Activated naive CD4-positive, alpha-beta T cell treated with anti-CD3 and anti-CD28 coated beads, Interleukin-2, amount 10 ng/mL, durations not matched to agents 7 days and 5 days (primary cell): ENCODE measurements at regions not wholly inside any gene's neighbourhood (a gene's known extent, or its start where the extent isn't known, plus 50 kb on each side); places are given as distances from the start of the nearest gene placed in this dataset.

Experiments
- CTCF ChIA-PET: fragments of 350-600 bp; sonication (Branson Sonifier 250); formaldehyde crosslinking; loops from one replicate; lab custom pipeline; 2021; ENCODE audit warnings: antibody characterized with exemption; lab: Charles Lee
- DNase-seq: peaks from one replicate; pipeline ENCODE4 v3.0.0-alpha.2; 2020
- H3K27ac Mint-ChIP-seq: one replicate; pipeline ENCODE4 v1.8.0; 2021; ENCODE audit warnings: mild to moderate bottlenecking, moderate library complexity, mixed read lengths
- H3K27me3 Mint-ChIP-seq: one replicate; pipeline ENCODE4 v1.8.0; 2021; ENCODE audit warnings: mild to moderate bottlenecking, mixed read lengths
- H3K36me3 Mint-ChIP-seq: one replicate; pipeline ENCODE4 v1.8.0; 2021; ENCODE audit warnings: mixed read lengths
- H3K4me1 Mint-ChIP-seq: one replicate; pipeline ENCODE4 v1.8.0; 2021; ENCODE audit warnings: mixed read lengths
- H3K4me3 Mint-ChIP-seq: one replicate; pipeline ENCODE4 v1.8.0; 2021; ENCODE audit warnings: mild to moderate bottlenecking, moderate library complexity, mixed read lengths
- H3K9me3 Mint-ChIP-seq: one replicate; pipeline ENCODE4 v1.8.0; 2021; ENCODE audit warnings: mixed read lengths

DNA sequence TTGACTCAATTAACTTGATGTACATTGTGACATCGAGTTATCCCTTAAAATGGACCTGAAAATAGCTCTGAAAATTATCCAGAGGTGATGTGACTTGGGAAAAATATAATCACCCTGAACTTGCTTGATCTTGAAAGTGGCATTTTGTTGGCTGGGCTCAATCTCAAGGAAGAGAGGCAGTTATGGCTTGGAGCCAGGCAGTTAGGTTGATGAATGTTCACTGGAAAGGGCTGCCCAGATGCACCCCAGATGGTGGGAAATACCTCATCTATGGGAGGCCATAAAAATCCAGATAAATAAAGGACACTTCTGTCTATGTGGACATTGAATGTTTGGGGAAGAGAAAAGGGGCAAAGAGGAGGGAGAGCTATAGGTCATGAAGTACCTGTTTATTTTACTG lies 55.7 kb upstream of the OR5AN1 start:
- no peaks in the 10 kb centered on the region for H3K36me3 Mint-ChIP-seq
- no peaks in the 10 kb centered on the region for H3K9me3 Mint-ChIP-seq
- no peaks in the 10 kb centered on the region for H3K4me1 Mint-ChIP-seq
- peaks cover 9% of the 10 kb centered on the region for H3K27me3 Mint-ChIP-seq
- H3K27ac Mint-ChIP-seq = no peak overlapping the region
- H3K4me3 Mint-ChIP-seq = no peak overlapping the region
- CTCF ChIA-PET = no interaction called here
- DNase-seq = no peak

DNA sequence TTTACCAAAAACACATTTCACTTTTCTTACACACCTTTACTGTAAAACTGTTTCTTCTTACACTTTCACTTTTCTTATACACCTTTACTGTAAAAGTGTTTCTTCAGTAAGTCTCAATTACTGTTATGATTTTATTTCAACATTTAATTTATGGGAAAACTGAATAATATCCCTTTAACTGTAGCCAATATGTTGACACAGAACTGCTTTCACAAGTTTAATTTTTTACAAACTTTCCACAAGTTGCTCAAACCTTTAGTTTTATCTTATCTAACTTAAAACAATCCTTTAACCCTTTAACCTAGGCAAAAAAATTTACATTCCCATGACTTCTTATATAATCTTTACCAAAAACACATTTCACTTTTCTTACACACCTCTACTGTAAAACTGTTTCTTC lies 63.3 kb upstream of the OR5AN1 start:
- H3K27ac Mint-ChIP-seq = no peak overlapping the region
- H3K4me3 Mint-ChIP-seq = no peak overlapping the region
- no peaks in the 10 kb centered on the region for H3K9me3 Mint-ChIP-seq
- no peaks in the 10 kb centered on the region for H3K4me1 Mint-ChIP-seq
- DNase-seq = no peak
- peaks cover 9% of the 10 kb centered on the region for H3K27me3 Mint-ChIP-seq
- CTCF ChIA-PET = no interaction called here
- no peaks in the 10 kb centered on the region for H3K36me3 Mint-ChIP-seq

DNA sequence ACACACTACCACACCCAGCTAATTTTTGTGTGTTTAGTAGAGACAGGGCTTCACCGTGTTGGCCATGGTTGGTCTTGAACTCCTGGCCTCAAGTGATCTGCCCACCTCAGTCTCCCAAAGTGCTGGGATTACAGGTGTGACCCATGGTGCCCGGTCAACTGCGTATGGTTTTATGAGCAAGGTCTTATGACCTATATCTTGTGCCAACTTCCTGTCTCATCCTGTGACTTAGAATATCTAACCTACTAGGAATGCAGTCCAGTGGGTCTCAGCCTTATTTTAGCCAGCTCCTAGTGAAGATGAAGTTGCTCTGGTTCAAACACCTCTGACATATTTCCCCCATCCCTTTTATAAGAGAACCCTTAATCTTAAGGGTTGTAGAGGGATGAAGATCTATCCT lies 66.1 kb upstream of the OR5AN1 start:
- H3K36me3 Mint-ChIP-seq = no peaks in the 10 kb centered on the region
- H3K27me3 Mint-ChIP-seq = peaks cover 14% of the 10 kb centered on the region
- no peak overlapping the region for H3K4me3 Mint-ChIP-seq
- CTCF ChIA-PET = no interaction called here
- DNase-seq = no peak
- H3K4me1 Mint-ChIP-seq = no peaks in the 10 kb centered on the region
- H3K27ac Mint-ChIP-seq = no peak overlapping the region
- H3K9me3 Mint-ChIP-seq = no peaks in the 10 kb centered on the region

DNA sequence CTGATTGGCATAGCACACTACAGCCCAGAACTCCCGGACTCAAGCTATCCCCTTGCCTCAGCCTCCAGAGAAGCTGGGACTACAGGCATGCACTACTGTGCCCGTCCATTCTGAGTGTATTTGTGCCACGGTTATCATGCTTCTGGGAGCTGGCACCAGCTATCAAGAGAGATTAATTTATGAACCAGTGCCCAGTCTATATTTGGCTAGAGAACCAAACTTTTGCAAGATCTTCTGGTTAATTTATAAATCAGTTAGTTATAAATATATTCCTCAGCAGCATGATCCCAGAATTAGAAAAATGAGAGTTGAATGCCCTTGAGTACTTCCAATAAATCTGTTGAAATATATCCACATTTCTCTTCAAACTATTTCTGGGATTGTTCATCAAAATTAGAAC lies 67.5 kb upstream of the OR5AN1 start:
- Mint-ChIP-seq H3K27ac (no peak overlapping the region), H3K4me3 (no peak overlapping the region), H3K36me3 (no peaks in the 10 kb centered on the region), H3K4me1 (no peaks in the 10 kb centered on the region), H3K27me3 (peaks cover 26% of the 10 kb centered on the region), H3K9me3 (no peaks in the 10 kb centered on the region)
- CTCF ChIA-PET = interaction anchor here (0.6 kb wide), 1 partner anchor 138 kb away, joined by 3 read pairs; no protein-coding TSS in a partner anchor
- DNase-seq = no peak

DNA sequence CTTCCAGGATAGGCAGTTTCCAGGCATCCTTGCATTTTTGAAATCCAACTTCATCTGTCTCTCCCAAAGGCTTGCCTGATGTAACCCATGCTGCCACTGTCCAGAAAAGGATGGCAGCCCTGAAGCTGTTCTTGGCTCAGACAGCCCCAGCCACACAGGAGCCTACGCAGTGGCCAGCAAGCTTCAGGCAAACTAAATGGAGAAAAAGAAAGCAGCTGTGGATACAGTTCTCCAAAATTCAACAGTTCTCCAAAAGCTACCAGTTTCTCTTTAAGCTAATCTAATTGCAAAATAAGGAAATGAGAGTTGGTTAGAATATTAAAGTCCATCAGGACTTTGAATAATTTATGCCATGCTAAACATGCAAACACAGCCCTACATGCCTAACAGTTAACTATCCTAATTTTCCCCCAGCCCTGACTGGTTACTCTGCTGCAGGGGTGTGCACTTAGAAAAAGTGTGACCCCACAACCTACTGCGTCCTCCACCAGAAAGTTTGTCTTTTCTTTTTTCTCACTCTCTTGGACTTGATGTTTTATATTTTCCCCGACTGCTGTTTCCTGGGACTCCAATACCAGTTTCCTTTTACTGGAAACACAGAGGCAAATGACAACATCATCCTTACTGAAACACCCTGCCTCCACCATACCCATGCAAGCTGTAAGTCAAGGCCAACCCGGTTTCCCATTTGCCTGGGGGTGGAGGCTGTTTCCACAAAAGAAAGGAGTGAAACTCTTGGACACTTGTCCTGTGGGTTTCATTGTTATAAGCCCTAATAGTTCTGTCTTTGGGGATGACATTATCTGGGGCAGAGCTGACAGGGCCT lies 69.1 kb upstream of the OR5AN1 start:
- Mint-ChIP-seq H3K36me3 (no peaks in the 10 kb centered on the region), H3K27ac (no peak overlapping the region), H3K4me3 (no peak overlapping the region), H3K27me3 (peaks cover 39% of the 10 kb centered on the region), H3K9me3 (no peaks in the 10 kb centered on the region), H3K4me1 (peaks cover 2% of the 10 kb centered on the region)
- no peak for DNase-seq
- CTCF ChIA-PET = no interaction called here

DNA sequence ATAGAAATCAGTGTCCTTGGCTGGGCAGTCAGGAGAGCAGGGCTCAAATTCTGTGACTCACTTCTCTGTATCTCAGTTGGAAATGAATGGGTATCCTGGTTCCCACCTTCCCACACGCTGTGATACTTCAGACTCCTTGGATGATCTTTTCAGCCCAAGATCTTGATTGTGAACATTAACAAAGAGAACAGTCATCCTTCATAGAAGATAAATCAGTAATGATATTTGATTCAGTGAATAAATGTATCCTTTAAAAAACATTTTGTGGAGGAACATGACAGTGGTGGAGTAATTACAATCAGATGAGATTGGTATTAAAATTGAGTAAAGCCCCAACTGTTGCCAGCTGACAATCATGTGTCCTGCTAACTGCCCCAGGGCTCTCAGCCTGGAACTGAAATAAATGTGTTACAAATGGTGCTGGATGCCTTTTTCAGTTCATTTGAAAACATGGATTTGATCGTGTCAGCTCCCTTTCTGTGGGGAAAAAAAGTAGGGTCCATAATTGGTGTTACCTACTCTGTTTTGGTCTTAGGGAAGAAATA lies 72.9 kb upstream of the OR5AN1 start:
- CTCF ChIA-PET = interaction anchor here (0.5 to 1.8 kb wide), 3 partner anchors 84 to 127 kb away, joined by 3 to 6 read pairs (median 3); no protein-coding TSS in a partner anchor
- Mint-ChIP-seq H3K4me3 (no peak overlapping the region), H3K27me3 (peaks cover 44% of the 10 kb centered on the region), H3K9me3 (no peaks in the 10 kb centered on the region), H3K4me1 (peaks cover 15% of the 10 kb centered on the region), H3K36me3 (no peaks in the 10 kb centered on the region), H3K27ac (no peak overlapping the region)
- no peak for DNase-seq

DNA sequence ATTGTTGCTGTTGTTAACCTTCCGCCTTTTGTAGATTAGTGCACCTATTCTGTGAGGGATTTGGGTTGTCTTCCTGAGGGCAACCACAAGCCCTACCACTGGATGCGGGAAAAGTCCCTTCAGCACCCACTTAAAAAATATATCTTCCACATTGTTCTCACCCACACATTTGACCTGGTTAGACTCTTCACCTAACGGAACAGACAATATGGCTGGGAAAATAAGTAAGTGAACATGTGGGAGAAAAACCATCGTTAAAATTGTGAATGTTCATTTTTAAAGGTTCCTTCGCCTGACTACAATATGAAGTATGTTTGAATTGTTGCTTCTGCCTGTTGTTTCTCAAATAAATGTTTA lies 72.0 kb upstream of the MPEG1 start:
- CTCF ChIA-PET = no interaction called here
- DNase-seq = no peak
- Mint-ChIP-seq H3K27ac (no peak overlapping the region), H3K4me1 (peaks cover 15% of the 10 kb centered on the region), H3K36me3 (no peaks in the 10 kb centered on the region), H3K9me3 (no peaks in the 10 kb centered on the region), H3K27me3 (peaks cover 44% of the 10 kb centered on the region), H3K4me3 (no peak overlapping the region)

DNA sequence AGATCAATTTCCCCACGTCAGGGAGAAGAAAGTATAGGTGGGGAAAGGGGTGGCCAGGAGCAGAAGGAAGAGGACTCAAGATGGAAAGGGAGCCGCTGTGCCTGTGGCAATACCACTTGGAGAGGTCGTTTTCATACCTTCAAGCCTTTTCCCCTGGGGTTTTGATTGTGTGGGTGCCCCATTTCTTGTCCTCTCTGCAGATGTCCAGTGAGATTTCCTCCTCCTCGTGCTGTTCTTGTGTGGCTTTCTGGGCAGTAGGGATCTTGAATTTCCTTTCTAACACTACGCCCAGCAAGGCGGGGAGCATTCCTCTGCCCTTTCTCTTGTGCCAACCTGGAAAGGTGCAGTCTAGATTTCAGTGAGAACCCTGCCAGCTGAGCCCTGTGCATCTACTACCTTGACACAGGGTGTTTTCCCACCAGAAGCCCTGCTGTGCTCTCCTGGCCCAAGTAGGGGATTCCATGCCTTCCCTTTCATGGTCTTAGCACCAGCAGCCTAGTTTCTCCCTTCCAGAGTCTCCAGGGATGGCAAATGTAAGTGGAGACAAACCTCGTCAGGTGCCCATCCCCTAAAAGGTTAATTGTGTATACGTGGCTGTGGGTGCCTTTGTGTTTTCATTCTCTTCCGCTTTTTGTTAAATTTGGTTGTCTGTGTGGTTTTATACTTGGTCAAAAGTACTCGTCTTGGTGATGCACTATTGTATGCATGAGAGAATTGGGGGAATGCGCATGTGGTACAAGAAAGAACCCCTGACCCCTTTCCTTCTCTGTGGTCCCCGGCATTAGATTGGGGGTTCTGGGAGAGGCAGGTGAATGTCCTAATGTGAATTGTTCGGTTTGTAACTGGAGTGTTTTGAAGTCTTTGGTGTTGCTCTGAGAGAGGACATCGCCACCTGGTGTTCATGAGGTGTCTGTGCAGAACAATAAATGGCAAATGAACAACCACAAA lies 71.4 kb upstream of the MPEG1 start:
- Mint-ChIP-seq H3K4me3 (peak overlapping the region; percentile 58), H3K27ac (peak overlapping the region; percentile 49), H3K27me3 (peaks cover 41% of the 10 kb centered on the region), H3K36me3 (no peaks in the 10 kb centered on the region), H3K9me3 (no peaks in the 10 kb centered on the region), H3K4me1 (peaks cover 15% of the 10 kb centered on the region)
- CTCF ChIA-PET = no interaction called here
- peak; percentile 66 for DNase-seq

DNA sequence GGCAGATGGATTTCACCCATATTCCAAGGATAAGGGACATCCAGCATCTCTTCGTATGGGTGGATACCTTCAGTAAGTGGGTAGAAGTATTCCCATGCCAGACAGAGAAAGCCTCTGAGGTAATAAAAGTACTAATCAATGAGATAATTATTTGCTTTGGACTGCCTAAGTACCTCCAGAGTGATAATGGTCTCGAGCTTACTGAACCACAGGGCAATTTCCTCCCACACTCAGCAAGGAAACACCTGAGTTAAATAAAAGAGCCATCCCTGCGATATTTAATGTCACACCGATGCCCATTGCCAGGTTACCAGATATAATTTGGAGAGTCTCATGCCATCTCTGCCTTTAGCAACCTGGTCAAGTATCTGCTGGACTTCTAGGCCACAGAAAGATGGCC lies 70.6 kb upstream of the MPEG1 start:
- no peak overlapping the region for H3K4me3 Mint-ChIP-seq
- no peaks in the 10 kb centered on the region for H3K36me3 Mint-ChIP-seq

DNA sequence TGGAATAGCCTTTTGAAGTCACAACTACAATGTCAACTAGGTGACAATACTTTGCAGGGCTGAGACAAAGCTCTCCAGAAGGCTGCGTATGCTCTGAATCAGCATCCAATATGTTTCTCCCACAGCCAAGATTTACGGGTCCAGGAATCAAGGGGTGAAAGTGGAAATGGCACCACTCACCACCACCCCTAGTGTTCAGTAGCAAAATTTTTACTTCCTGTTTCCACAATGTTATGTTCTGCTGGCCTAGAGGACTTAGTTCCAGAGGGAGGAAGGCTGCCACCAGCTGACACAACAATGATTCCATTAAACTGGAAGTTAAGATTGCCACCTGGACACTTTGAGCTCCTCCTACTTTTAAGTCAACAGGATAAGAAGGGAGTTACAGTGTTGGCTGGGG lies 68.5 kb upstream of the MPEG1 start:
- H3K27ac Mint-ChIP-seq = no peak overlapping the region
- CTCF ChIA-PET = no interaction called here

More for the DNA sequence above, 70.6 kb upstream of the MPEG1 start:
- CTCF ChIA-PET = interaction anchor here (0.9 to 1.1 kb wide), 2 partner anchors 11 to 112 kb away, joined by 4 read pairs; partner anchors contain the start of gene DTX4
- no peaks in the 10 kb centered on the region for H3K9me3 Mint-ChIP-seq
- peaks cover 37% of the 10 kb centered on the region for H3K27me3 Mint-ChIP-seq
- peaks cover 15% of the 10 kb centered on the region for H3K4me1 Mint-ChIP-seq
- DNase-seq = no peak
- H3K27ac Mint-ChIP-seq = no peak overlapping the region

DNA sequence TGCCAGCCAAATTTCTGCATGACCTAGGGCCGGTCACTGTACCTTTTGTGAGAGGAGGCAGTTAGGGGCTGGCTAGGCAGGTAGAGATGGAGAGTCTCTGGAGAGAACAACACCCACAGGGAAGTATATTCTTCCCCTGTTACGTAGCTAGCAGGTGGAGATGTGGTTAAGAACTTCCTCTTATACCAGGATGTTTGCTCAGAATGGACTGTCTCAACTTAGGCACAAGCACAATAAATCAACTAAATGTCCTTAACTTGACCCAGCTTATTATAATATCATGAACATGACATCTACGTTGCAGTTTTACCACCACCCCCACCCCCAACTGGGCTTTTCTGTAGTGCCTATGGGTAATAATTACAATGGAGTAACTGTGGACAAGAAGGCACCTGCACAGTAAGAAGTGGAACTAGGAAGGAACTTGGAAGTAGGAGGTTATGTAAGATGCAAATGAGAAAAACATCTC lies 60.7 kb upstream of the MPEG1 start:
- no peak overlapping the region for H3K4me3 Mint-ChIP-seq
- no peak for DNase-seq
- peaks cover 2% of the 10 kb centered on the region for H3K36me3 Mint-ChIP-seq
- CTCF ChIA-PET = interaction anchor here (1.8 kb wide), 2 partner anchors 9 to 10 kb away, joined by 4 read pairs; no protein-coding TSS in a partner anchor
- peak overlapping the region; percentile 84 for H3K27ac Mint-ChIP-seq
- H3K27me3 Mint-ChIP-seq = peaks cover 5% of the 10 kb centered on the region
- H3K9me3 Mint-ChIP-seq = no peaks in the 10 kb centered on the region
- H3K4me1 Mint-ChIP-seq = peaks cover 45% of the 10 kb centered on the region

More for the DNA sequence above, 68.5 kb upstream of the MPEG1 start:
- H3K27me3 Mint-ChIP-seq = peaks cover 22% of the 10 kb centered on the region
- H3K4me3 Mint-ChIP-seq = no peak overlapping the region
- H3K4me1 Mint-ChIP-seq = peaks cover 15% of the 10 kb centered on the region
- H3K36me3 Mint-ChIP-seq = no peaks in the 10 kb centered on the region
- H3K9me3 Mint-ChIP-seq = no peaks in the 10 kb centered on the region
- DNase-seq = no peak

DNA sequence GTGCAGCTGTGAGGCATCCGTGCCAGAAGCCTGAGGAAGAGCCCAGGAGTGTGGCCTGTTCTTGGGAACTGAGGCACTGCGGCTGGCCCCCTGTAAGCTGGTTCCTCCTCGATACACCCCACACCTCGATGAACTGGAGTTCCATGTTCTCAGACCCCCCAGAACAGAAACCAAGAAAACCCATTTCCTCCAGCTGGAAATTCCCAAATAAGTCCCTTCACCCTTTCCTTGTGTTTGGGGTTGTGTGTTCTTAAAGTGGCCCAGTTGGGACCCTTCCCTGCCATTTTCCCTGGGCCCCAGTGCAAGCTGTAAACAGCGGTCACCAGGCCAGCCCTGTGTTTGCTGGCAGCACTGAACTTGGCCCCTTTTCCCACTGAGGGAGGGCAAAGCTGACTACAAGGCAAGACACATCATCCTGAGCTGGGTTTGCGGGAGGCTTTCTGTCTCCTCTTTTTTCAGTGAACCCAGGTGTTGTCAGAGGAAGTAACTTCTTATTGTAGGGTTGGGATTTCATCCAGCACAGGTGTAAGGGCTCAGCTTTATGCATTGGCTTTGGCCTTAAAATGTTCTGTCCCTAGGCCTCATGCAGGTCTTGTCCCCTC lies 60.1 kb upstream of the MPEG1 start:
- H3K9me3 Mint-ChIP-seq = no peaks in the 10 kb centered on the region

DNA sequence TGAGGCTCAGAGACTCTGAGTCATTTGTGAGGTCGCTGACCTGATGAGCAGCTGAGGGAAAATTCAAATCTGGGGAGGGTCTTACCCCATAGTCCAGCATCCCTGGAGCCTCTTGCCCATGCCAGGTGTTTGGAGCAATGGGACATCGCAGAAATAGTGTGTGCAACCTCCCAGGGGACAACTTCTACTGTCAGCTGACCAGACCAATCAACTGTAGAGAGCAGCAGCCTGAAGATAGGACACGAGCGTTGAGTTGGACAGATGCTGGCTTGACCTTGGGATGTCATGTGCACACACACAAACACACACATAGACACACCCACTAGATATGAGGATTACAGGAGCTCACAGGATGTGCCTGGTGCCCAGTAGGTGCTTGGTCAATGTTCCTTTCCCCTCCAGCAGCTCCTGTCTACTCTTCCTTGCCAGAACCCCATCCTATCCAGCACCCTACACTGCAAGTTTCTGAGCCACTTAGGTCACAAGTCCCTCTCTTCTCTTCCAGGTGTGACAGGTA lies 59.1 kb upstream of the MPEG1 start:
- Mint-ChIP-seq H3K9me3 (no peaks in the 10 kb centered on the region), H3K27ac (peak overlapping the region; percentile 51), H3K4me3 (no peak overlapping the region), H3K36me3 (peaks cover 2% of the 10 kb centered on the region), H3K27me3 (peaks cover 3% of the 10 kb centered on the region), H3K4me1 (peaks cover 45% of the 10 kb centered on the region)
- DNase-seq = no peak
- CTCF ChIA-PET = interaction anchor here (1.8 kb wide), 2 partner anchors 8 to 11 kb away, joined by 4 read pairs; no protein-coding TSS in a partner anchor

More for the DNA sequence above, 60.1 kb upstream of the MPEG1 start:
- DNase-seq = no peak
- CTCF ChIA-PET = interaction anchor here (1.8 kb wide), 2 partner anchors 9 to 10 kb away, joined by 4 read pairs; no protein-coding TSS in a partner anchor
- Mint-ChIP-seq H3K27ac (peak overlapping the region; percentile 84), H3K27me3 (peaks cover 5% of the 10 kb centered on the region), H3K4me3 (no peak overlapping the region), H3K4me1 (peaks cover 45% of the 10 kb centered on the region), H3K36me3 (peaks cover 2% of the 10 kb centered on the region)
